ENCODE measurements at regions not wholly inside any gene's neighbourhood (a gene's known extent, or its start where the extent isn't known, plus 50 kb on each side); places are given as distances from the start of the nearest gene placed in this dataset.

GRCh38 chr16:86202760-86203426, 303.9 kb downstream of the IRF8 start:
- DNase-seq (ENCODE audit: low read depth, low spot score) (no peak), FAIRE-seq (no peak), ATAC-seq (no peak)
- intact Hi-C loops (cut with micrococcal nuclease; ENCODE audit: unreplicated experiment) (loop anchor here (10.0 kb wide), 1 partner anchor 128 kb away; no protein-coding TSS in a partner anchor), in situ Hi-C loops (cut with MboI) (no loop called here)
- H3K4me2 ChIP-seq (ENCODE audit: control insufficient read depth, insufficient read depth) = no peak overlapping the region
- no peaks in the 10 kb centered on the region for H3K79me2 ChIP-seq (ENCODE audit: control insufficient read depth, insufficient read depth, low read length)
- no peaks in the 10 kb centered on the region for H3K9me3 ChIP-seq (replicated peaks; ENCODE audit: control insufficient read depth, insufficient read depth, low read length)
- no peak overlapping the region for H3K4me3 ChIP-seq
- TF ChIP-seq HDAC2 (IDR thresholded peaks at IDR 0.05) = no peak
- TF ChIP-seq NFXL1 (IDR thresholded peaks at IDR 0.05; ENCODE audit: borderline replicate concordance) = no peak
- no peak for TF ChIP-seq TCF3 (IDR thresholded peaks at IDR 0.05; ENCODE audit: borderline replicate concordance, insufficient read depth, low read depth, low read length)
- no peak for TF ChIP-seq ESRRA (IDR thresholded peaks at IDR 0.05; ENCODE audit: low read length)
- no peak for TF ChIP-seq RCOR1 (conservative IDR thresholded peaks at IDR 0.05; ENCODE audit: low read depth, low read length)
- no peak for TF ChIP-seq IKZF2 (IDR thresholded peaks at IDR 0.05)
- TF ChIP-seq ZNF592 (IDR thresholded peaks at IDR 0.05) = no peak
- TF ChIP-seq GABPA (IDR thresholded peaks at IDR 0.05; ENCODE audit: low read depth) = no peak
- no peak for TF ChIP-seq CHD2 (IDR thresholded peaks at IDR 0.05; ENCODE audit: borderline replicate concordance, low read depth, low read length)
- TF ChIP-seq SMARCA5 (IDR thresholded peaks at IDR 0.05) = no peak
- no peak for TF ChIP-seq HDGF (IDR thresholded peaks at IDR 0.05)
- no peak for TF ChIP-seq SRF (IDR thresholded peaks at IDR 0.05; ENCODE audit: low read depth in 2 of 2, low read length in 2 of 2)
- TF ChIP-seq CBX5 (IDR thresholded peaks at IDR 0.05; ENCODE audit: low read depth) = no peak
- no peak for TF ChIP-seq BRCA1 (IDR thresholded peaks at IDR 0.05; ENCODE audit: low read depth, low read length)
- ChIA-PET RAD21 (ENCODE audit: unreplicated experiment) (no interaction called here), POLR2A (no interaction called here), SMC1A (ENCODE audit: uncharacterized antibody, unreplicated experiment) (interaction anchor here (0.6 kb wide), 1 partner anchor 597 kb away, joined by 3 read pairs; no protein-coding TSS in a partner anchor), CTCF (no interaction called here)
- no peak overlapping the region for H3K9ac ChIP-seq (ENCODE audit: control insufficient read depth, insufficient read depth, low read length)
- peaks cover 8 to 18% of the 10 kb centered on the region in 2 experiments for H3K27me3 ChIP-seq (replicated peaks in 1 of 2; ENCODE audit: control insufficient read depth in 2 of 2, insufficient read depth in 2 of 2, low read length in 1 of 2)
- no peak overlapping the region for H2AFZ ChIP-seq (ENCODE audit: control insufficient read depth, low read depth, low read length)
- H3K27ac ChIP-seq (ENCODE audit: control insufficient read depth, insufficient read depth) = no peak overlapping the region
- no peaks in the 10 kb centered on the region for H3K36me3 ChIP-seq (ENCODE audit: control insufficient read depth in 2 of 2, insufficient read depth in 2 of 2, low read length in 1 of 2)
- WGBS (ENCODE audit: insufficient coverage, insufficient replicate concordance, low lambda C conversion rate, missing lambda C conversion rate) = 36% methylated on average over 11 of the region's 11 CpGs
- no peaks in the 10 kb centered on the region for H4K20me1 ChIP-seq (ENCODE audit: control insufficient read depth, insufficient read depth)
- no TSS peak for BruUV-seq (replicated peaks)
- H3K4me1 ChIP-seq (ENCODE audit: control insufficient read depth, insufficient read depth, low read length) = no peaks in the 10 kb centered on the region

All from GM12878 (cell line).